HepG2 (cell line): ENCODE measurements at regions not wholly inside any gene's neighbourhood (a gene's known extent, or its start where the extent isn't known, plus 50 kb on each side); places are given as distances from the start of the nearest gene placed in this dataset.

Experiments
- RAD21 ChIP-seq: fragments of 450-650 bp; formaldehyde crosslinking; IDR thresholded peaks from 2 replicates; pipeline ENCODE4 v1.5.0; 2020; ENCODE audit warnings: mild to moderate bottlenecking
- ZNF773 ChIP-seq: sonication (generic); formaldehyde crosslinking; IDR thresholded peaks from 2 replicates; pipeline ENCODE4 v1.4.0; 2020; ENCODE audit warnings: missing genetic modification reagents, borderline replicate concordance

DNA sequence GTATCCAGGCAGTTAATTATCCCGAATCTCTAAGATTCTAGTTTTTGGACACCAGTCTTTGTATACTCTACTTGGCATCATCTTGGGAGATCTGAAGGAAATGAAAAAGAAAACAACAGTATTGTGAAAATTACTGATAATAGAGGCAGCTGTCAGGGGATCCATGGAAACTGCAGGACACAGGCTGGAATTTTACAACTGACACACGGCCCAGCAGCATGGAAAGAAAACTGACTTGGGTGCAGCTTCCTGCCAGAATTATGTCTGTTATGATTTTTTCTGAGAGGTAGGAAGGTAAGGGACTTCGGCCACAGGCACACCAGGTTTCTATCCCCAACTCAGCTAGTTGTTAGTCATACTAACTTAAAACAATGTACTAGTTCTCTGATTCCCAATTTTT is 57.7 kb upstream of the ERBB4 start:
- TF ChIP-seq ZNF773 (CRISPR knock-in tag) (no peak), RAD21 (no peak)
